HAP-1 (cell line): ENCODE measurements at regions not wholly inside any gene's neighbourhood (a gene's known extent, or its start where the extent isn't known, plus 50 kb on each side); places are given as distances from the start of the nearest gene placed in this dataset.

Experiments
- DNase-seq, 2 experiments: peaks; one replicate each; pipeline ENCODE4 v3.0.0-alpha.2; 2016 to 2020; ENCODE audit warnings: low spot score in 2 of 2
- H3K27me3 ChIP-seq: fragments of 250-450 bp; sonication (Bioruptor Pico); 2 replicates; pipeline ENCODE4 v1.5.1; 2020; ENCODE audit warnings: low read depth, mild to moderate bottlenecking, moderate library complexity
- H3K36me3 ChIP-seq: fragments of 250-450 bp; sonication (Bioruptor Pico); replicated peaks from 2 replicates; pipeline ENCODE4 v1.5.1; 2020; ENCODE audit warnings: mild to moderate bottlenecking
- H3K4me1 ChIP-seq: fragments of 250-450 bp; sonication (Bioruptor Pico); 2 replicates; pipeline ENCODE4 v1.5.1; 2020; ENCODE audit warnings: mild to moderate bottlenecking
- H3K4me3 ChIP-seq: fragments of 250-450 bp; sonication (Bioruptor Pico); 2 replicates; pipeline ENCODE4 v1.5.1; 2020; ENCODE audit warnings: mild to moderate bottlenecking, moderate library complexity
- H3K9me3 ChIP-seq: fragments of 250-450 bp; sonication (Bioruptor Pico); 2 replicates; pipeline ENCODE4 v1.5.1; 2020; ENCODE audit warnings: mild to moderate bottlenecking, moderate library complexity
- in situ Hi-C: fragments of 300-500 bp; cut with MboI; formaldehyde crosslinking; loops from 3 replicates; pipeline ENCODE4 v1.14.3; 2020; ENCODE audit warnings: low sequenced_read_pairs, inconsistent platforms, mixed read lengths

- Histone ChIP-seq H3K9me3 (no peaks in the 10 kb centered on the region), H3K27me3 (peaks cover 7% of the 10 kb centered on the region; the same call in 1 of the 2 replicates), H3K4me1 (no peaks in the 10 kb centered on the region), H3K4me3 (no peak overlapping the region), H3K36me3 (no peaks in the 10 kb centered on the region)
- no peak for DNase-seq
- in situ Hi-C loops = no loop called here
These were observed 1342.3 kb upstream of the AGA start for GRCh38 chr4:178784491-178784890.

DNA sequence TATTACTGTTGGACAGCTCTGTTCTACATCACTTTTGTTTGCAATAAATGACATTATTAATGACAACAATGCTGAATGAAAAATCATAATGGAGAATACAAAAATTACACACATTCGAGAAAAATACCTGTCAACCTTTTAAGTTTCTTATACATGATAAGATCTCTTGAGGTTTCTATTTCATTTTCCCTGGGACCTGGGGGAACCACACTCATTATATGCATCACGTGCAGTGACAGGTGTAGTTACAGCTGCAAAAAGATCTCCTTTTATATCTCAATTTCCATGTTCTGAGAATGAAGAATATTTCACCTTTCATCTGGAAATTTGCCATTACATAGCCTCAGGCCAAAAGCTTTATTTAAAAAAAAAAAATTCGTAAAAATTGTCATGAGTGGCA is 1347.0 kb upstream of the AGA start:
- in situ Hi-C loops = no loop called here
- Histone ChIP-seq H3K4me1 (no peaks in the 10 kb centered on the region), H3K4me3 (no peak overlapping the region), H3K9me3 (no peaks in the 10 kb centered on the region), H3K27me3 (peaks cover 7% of the 10 kb centered on the region; the same call in 1 of the 2 replicates), H3K36me3 (no peaks in the 10 kb centered on the region)
- DNase-seq = no peak

DNA sequence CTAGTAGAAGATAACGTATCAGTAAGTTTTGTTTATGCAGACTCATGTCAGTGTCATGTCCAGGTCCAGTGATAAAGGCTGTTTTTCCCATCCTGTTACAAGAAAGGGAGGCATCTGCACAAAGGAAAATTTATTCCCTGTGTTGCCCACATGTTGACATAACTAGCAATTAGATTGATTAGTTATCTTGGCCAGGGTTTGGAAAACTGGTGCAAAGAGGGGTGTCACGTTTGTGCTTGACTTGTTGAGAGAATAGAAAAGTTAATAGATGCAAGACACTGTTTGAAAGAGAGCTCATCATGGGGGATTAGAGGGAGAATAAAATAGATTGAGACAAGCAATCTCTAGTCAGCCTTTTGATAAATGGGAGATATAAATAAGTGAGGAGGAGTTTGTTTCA is 1357.0 kb upstream of the AGA start:
- Histone ChIP-seq H3K4me1 (no peaks in the 10 kb centered on the region), H3K27me3 (peaks cover 3% of the 10 kb centered on the region; the same call in 1 of the 2 replicates), H3K9me3 (no peaks in the 10 kb centered on the region), H3K4me3 (no peak overlapping the region), H3K36me3 (no peaks in the 10 kb centered on the region)
- no peak for DNase-seq
- in situ Hi-C loops = no loop called here

GRCh38 chr4:178808106-178808505 is 1365.9 kb upstream of the AGA start:
- no peaks in the 10 kb centered on the region for H3K27me3 ChIP-seq
- in situ Hi-C loops = no loop called here

DNA sequence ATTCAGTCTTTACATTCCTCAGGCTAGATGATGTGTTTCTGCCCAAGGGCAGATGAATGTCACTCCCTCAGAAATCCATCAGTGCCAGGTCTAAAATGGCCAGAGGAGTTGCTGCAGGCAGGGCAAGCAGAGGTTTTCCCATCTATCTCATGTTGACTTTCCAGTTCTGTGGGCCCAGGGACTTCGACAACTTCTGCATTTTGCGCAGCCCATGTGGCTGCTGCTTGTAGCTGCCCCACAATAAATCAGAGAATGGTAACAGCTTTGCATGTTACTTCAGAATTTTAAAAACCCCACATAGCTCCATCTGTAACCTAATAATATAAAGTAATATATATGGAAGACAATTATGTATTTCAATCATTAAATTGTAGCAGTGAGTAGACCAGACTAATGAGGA is 1367.7 kb upstream of the AGA start:
- no peaks in the 10 kb centered on the region for H3K27me3 ChIP-seq
- H3K4me3 ChIP-seq = no peak overlapping the region
- H3K36me3 ChIP-seq = no peaks in the 10 kb centered on the region
- DNase-seq = no peak
- no peaks in the 10 kb centered on the region for H3K9me3 ChIP-seq
- H3K4me1 ChIP-seq = no peaks in the 10 kb centered on the region
- in situ Hi-C loops = no loop called here

More at GRCh38 chr4:178808106-178808505, 1365.9 kb upstream of the AGA start:
- Histone ChIP-seq H3K4me3 (no peak overlapping the region), H3K4me1 (no peaks in the 10 kb centered on the region), H3K36me3 (no peaks in the 10 kb centered on the region), H3K9me3 (no peaks in the 10 kb centered on the region)
- no peak for DNase-seq

DNA sequence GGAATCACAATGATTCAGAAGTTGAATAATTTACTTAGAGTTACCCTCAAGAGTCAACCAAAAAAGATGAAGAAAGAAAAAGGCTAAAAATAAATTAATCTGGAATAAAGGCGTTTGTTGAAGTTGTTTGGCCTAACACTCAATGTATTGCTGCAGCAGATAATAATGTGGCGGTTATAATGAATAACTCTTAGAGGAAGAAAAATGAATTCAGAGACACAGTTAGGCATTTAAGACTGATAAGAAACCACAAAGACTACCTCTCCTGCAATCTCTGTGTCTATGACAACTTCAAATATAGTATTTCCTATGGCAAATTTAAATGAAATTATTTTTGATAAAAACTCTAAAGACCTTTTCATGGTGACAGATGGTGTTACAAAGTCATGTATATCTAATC is 1369.1 kb upstream of the AGA start:
- in situ Hi-C loops = no loop called here

DNA sequence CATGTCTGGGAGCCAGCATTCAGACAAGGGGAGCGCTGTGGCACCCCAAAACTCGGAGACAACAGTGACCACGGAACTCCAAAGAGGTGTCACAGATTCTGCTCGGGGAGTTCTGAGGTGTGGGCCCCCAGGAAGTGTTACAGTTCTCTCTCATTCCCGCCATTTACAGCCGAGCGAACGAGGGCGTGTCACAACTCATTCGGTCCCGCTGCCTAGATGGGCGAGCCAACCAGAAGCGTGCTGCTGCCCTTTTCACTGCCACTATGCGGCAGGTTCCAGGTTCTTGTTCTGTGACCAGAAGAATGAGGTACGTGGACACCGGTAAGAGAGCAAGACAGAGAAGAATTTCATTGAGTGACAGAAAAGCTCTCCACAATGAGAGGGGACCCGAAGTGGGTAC is 1370.6 kb upstream of the AGA start:
- Histone ChIP-seq H3K36me3 (no peaks in the 10 kb centered on the region), H3K4me3 (no peak overlapping the region), H3K27me3 (no peaks in the 10 kb centered on the region), H3K4me1 (no peaks in the 10 kb centered on the region), H3K9me3 (no peaks in the 10 kb centered on the region)
- DNase-seq = no peak
- in situ Hi-C loops = no loop called here

More for the DNA sequence above, 1369.1 kb upstream of the AGA start:
- no peaks in the 10 kb centered on the region for H3K4me1 ChIP-seq
- no peak for DNase-seq
- H3K4me3 ChIP-seq = no peak overlapping the region
- no peaks in the 10 kb centered on the region for H3K36me3 ChIP-seq
- no peaks in the 10 kb centered on the region for H3K27me3 ChIP-seq
- no peaks in the 10 kb centered on the region for H3K9me3 ChIP-seq

- Histone ChIP-seq H3K36me3 (no peaks in the 10 kb centered on the region), H3K9me3 (no peaks in the 10 kb centered on the region), H3K4me3 (no peak overlapping the region), H3K4me1 (no peaks in the 10 kb centered on the region), H3K27me3 (no peaks in the 10 kb centered on the region)
- in situ Hi-C loops = no loop called here
- DNase-seq = no peak
These were observed 1372.7 kb upstream of the AGA start for GRCh38 chr4:178814908-178815307.

DNA sequence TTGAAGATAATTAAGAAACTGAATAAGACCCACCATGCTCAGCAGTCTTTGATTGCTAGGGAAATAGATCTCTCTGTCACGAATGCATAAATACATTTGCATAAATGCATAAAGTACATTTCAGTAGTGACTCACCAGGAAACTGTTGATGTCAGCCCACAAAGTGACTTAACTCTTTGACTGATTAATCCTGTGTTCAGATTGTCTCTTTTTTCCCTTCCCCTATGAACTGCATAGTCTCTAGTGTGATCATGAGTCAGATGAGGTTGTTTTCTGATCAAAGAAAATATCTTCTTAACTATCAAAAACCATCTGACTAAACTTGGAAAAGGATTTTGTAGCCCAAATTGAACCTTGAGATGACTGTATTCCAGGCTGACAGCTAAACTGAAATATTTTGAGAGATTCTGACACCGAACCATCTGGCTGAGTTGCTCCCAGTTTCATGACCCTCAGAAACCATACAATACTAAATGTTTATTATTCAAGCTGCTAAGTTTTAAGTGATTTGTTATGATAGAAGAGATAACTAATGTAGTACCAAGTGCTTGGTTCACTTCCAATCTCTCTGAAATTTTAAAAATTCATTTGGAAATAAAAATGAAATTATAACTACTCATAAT is 1381.5 kb upstream of the AGA start:
- Histone ChIP-seq H3K27me3 (no peaks in the 10 kb centered on the region), H3K4me3 (no peak overlapping the region), H3K4me1 (no peaks in the 10 kb centered on the region), H3K9me3 (no peaks in the 10 kb centered on the region), H3K36me3 (no peaks in the 10 kb centered on the region)
- in situ Hi-C loops = no loop called here
- DNase-seq = no peak

- no peaks in the 10 kb centered on the region for H3K36me3 ChIP-seq
- no peaks in the 10 kb centered on the region for H3K4me1 ChIP-seq
- H3K4me3 ChIP-seq = no peak overlapping the region
- H3K27me3 ChIP-seq = no peaks in the 10 kb centered on the region
- no peaks in the 10 kb centered on the region for H3K9me3 ChIP-seq
- no peak for DNase-seq
- in situ Hi-C loops = no loop called here
These were observed 1394.6 kb upstream of the AGA start for GRCh38 chr4:178836865-178837264.

DNA sequence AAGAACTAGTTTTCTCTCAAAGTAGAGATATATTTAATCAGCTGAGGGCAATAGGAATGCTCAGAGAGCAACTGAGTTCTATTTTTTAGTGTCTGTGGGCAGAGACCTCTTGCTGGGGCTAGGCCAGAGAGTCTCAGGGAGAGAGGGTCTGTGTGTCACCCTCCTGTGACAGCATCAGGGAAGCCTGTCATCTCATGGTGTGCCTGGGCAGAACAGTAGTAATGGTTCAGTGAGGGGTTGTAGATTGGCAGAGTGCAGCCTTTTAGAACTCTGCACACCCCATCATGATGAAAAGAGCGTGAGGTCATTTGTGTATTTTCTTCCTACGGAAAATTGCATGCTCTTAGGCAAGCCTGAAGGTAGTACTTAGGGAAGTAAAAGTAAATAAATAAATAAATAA is 1396.5 kb upstream of the AGA start:
- H3K4me1 ChIP-seq = no peaks in the 10 kb centered on the region
- in situ Hi-C loops = no loop called here
- H3K27me3 ChIP-seq = no peaks in the 10 kb centered on the region
- no peak overlapping the region for H3K4me3 ChIP-seq
- no peak for DNase-seq
- H3K36me3 ChIP-seq = no peaks in the 10 kb centered on the region
- no peaks in the 10 kb centered on the region for H3K9me3 ChIP-seq

DNA sequence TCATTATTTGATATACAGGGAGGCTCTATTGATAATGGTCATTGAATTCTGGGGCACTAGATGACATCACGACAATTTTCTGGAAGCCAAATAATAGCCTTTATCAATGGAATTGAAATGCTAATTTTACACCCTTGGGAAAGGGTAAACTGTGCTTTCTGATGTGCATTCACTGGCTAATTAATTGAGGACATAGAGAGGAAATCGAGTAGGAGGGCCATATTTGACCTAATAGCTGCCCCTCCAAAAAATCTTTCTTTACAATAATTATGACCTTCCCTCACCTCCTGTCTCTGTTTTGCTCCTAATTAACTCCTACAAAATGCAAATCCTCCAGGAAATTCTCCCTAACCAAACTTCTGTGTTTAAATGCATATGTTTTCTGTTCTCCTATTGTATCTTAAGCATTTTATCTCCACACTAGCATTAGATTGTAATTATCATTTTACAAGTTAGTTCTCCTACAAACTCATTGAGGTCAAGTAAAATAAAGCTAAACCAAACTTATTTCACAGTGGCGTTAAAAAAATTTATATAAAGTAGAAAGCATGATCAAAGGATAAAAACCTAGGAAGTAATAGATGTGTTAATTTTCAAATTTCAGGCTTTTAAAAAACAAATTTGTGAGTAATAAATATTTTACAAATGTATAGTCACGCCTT is 1414.0 kb upstream of the AGA start:
- DNase-seq = no peak
- Histone ChIP-seq H3K27me3 (0 out of 2 replicates have a peak, but pooled peaks cover 3% of the 10 kb centered on the region), H3K4me3 (no peak overlapping the region), H3K4me1 (no peaks in the 10 kb centered on the region), H3K9me3 (no peaks in the 10 kb centered on the region), H3K36me3 (no peaks in the 10 kb centered on the region)
- in situ Hi-C loops = no loop called here

DNA sequence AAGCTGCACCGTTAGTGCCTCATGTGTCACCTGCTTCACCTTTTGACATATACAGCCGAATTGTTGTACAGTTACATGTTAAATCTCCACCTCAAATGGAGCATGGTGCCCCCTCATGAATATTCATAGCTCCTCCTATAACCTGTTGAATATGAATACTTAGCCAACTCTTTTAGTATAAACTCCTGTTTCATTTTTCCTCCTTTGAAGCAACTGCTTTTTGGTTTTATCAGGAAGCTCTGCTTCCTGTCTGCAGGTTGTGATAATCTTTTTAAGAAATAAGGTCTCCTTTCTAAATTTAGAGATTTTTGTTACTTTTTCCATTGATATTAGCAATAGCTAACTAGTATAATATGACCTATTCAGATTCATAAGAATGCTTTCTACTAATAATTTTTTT is 1429.2 kb upstream of the AGA start:
- no peaks in the 10 kb centered on the region for H3K9me3 ChIP-seq
- no peaks in the 10 kb centered on the region for H3K4me1 ChIP-seq
- no peaks in the 10 kb centered on the region for H3K27me3 ChIP-seq
- no peak for DNase-seq
- no peak overlapping the region for H3K4me3 ChIP-seq
- in situ Hi-C loops = no loop called here
- H3K36me3 ChIP-seq = no peaks in the 10 kb centered on the region

GRCh38 chr4:178881937-178882336 is 1439.7 kb upstream of the AGA start:
- Histone ChIP-seq H3K36me3 (no peaks in the 10 kb centered on the region), H3K4me1 (no peaks in the 10 kb centered on the region), H3K4me3 (no peak overlapping the region), H3K27me3 (no peaks in the 10 kb centered on the region), H3K9me3 (no peaks in the 10 kb centered on the region)
- in situ Hi-C loops = no loop called here
- no peak for DNase-seq

DNA sequence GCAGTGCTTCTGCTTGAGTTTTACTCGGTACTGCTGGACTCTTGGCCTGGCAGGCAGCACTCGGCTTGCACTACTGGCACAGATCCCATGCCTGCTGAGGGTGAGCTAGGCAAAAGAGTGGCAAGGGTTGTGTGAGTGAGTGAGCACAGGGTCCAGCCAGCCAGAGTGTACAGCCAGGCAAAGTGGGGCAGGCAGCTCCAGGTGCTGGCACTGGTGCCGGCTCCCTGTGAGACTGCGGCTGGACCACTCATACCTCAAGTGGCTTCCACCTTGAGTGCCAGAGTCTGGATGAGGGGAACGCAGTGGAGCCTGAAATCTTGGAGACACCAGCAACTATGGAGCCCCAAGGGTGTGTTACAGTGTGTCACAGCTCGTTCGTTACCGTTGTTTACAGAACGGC is 1451.9 kb upstream of the AGA start:
- Histone ChIP-seq H3K27me3 (no peaks in the 10 kb centered on the region), H3K4me3 (no peak overlapping the region), H3K4me1 (no peaks in the 10 kb centered on the region), H3K9me3 (no peaks in the 10 kb centered on the region), H3K36me3 (no peaks in the 10 kb centered on the region)
- no peak for DNase-seq
- in situ Hi-C loops = no loop called here
